B cell (primary cell): ENCODE measurements at regions not wholly inside any gene's neighbourhood (a gene's known extent, or its start where the extent isn't known, plus 50 kb on each side); places are given as distances from the start of the nearest gene placed in this dataset.

Experiments used
- ATAC-seq: fragments of 200-7000 bp; cut with Tn5 transposase; one replicate; pipeline ENCODE4 v1.10.0; 2021; ENCODE audit warnings: low read depth, mild to moderate bottlenecking, moderate number of reproducible peaks, moderate library complexity
- CTCF ChIA-PET: fragments of 350-600 bp; sonication (Branson Sonifier 250); formaldehyde crosslinking; loops from one replicate; lab custom pipeline; 2021; ENCODE audit warnings: antibody characterized with exemption, inconsistent platforms; lab: Charles Lee
- POLR2A ChIA-PET: fragments of 350-600 bp; sonication (Branson Sonifier 250); formaldehyde crosslinking; loops from one replicate; lab custom pipeline; 2021; ENCODE audit warnings: antibody characterized with exemption; lab: Charles Lee
- DNase-seq: peaks from one replicate; pipeline ENCODE4 v3.0.0; 2013
- H2AFZ ChIP-seq: 2 replicates; pipeline ENCODE4 v1.6.1; 2012; ENCODE audit warnings: mild to moderate bottlenecking, low read depth, low read length; ENCODE audit not compliant: insufficient read depth, poor library complexity, severe bottlenecking
- H3K27ac ChIP-seq, 2 donors: 1 replicate in 1 of 2; 2 replicates in 1 of 2; pipeline ENCODE4 v1.5.1; 2012 to 2013; ENCODE audit warnings: low read length in 2 of 2, mild to moderate bottlenecking in 2 of 2, moderate library complexity in 1 of 2
- H3K27me3 ChIP-seq, 4 experiments: fragments of 200-600 bp in 1 of 4; sonication (generic) in 1 of 4; replicated peaks in 1 of 4; 1 replicate in 2 of 4; 2 replicates in 2 of 4; pipeline versions ENCODE4 v1.6.1 to v1.7.0; 2013 to 2016; ENCODE audit warnings: low read length in 3 of 4, mild to moderate bottlenecking in 2 of 4, mixed read lengths in 1 of 4, moderate library complexity in 1 of 4; ENCODE audit not compliant: insufficient read depth in 4 of 4, control insufficient read depth in 3 of 4; ENCODE audit errors: control extremely low read depth in 1 of 4
- H3K36me3 ChIP-seq, 2 experiments: replicated peaks in 1 of 2; 1 replicate in 1 of 2; 2 replicates in 1 of 2; pipeline versions ENCODE4 v1.6.1 to v1.7.1; 2013; ENCODE audit warnings: low read length in 1 of 2; ENCODE audit not compliant: insufficient read depth in 2 of 2, control insufficient read depth in 1 of 2; ENCODE audit errors: control extremely low read depth in 1 of 2, extremely low read depth in 1 of 2
- H3K4me1 ChIP-seq, 2 donors: fragments of 200-600 bp in 1 of 2; sonication (generic) in 1 of 2; 1 replicate in 1 of 2; 2 replicates in 1 of 2; pipeline versions ENCODE4 v1.5.1 to v1.6.1; 2013 to 2017; ENCODE audit warnings: low read length in 2 of 2; ENCODE audit not compliant: control insufficient read depth in 2 of 2, insufficient read depth in 2 of 2
- H3K4me2 ChIP-seq: replicated peaks from 2 replicates; pipeline ENCODE3; 2012; ENCODE audit warnings: mild to moderate bottlenecking, low read depth, low read length; ENCODE audit not compliant: poor library complexity, severe bottlenecking
- H3K4me3 ChIP-seq, 5 experiments: fragments of 200-600 bp in 1 of 5; sonication (generic) in 1 of 5; 1 replicate in 3 of 5; 2 replicates in 2 of 5; pipeline versions ENCODE4 v1.5.1 to v1.7.0; 2011 to 2016; ENCODE audit warnings: low read length in 4 of 5, mild to moderate bottlenecking in 4 of 5, low read depth in 2 of 5, control low read depth in 1 of 5, moderate library complexity in 1 of 5; ENCODE audit not compliant: insufficient read depth in 1 of 5; ENCODE audit errors: control extremely low read depth in 1 of 5, extremely low read depth in 1 of 5
- H3K79me2 ChIP-seq: fragments of 200-600 bp; sonication (generic); one replicate; pipeline ENCODE4 v1.6.0; 2016; ENCODE audit warnings: low read length; ENCODE audit not compliant: control insufficient read depth, insufficient read depth
- H3K9ac ChIP-seq: fragments of 200-600 bp; sonication (generic); 2 replicates; pipeline ENCODE4 v1.6.1; 2017; ENCODE audit warnings: mild to moderate bottlenecking, low read length, moderate library complexity
- H3K9me3 ChIP-seq, 3 donors: one replicate each; pipeline versions ENCODE4 v1.6.1 to v1.7.1; 2013; ENCODE audit warnings: low read length in 2 of 3; ENCODE audit not compliant: control insufficient read depth in 2 of 3, insufficient read depth in 1 of 3; ENCODE audit errors: control extremely low read depth in 1 of 3
- H4K20me1 ChIP-seq: 2 replicates; pipeline ENCODE4 v1.6.0; 2012; ENCODE audit warnings: mild to moderate bottlenecking, low read length; ENCODE audit not compliant: insufficient read depth, control insufficient read depth, poor library complexity, severe bottlenecking
- H3K27ac Mint-ChIP-seq: one replicate; pipeline ENCODE4 v1.8.0; 2021; ENCODE audit warnings: mixed read lengths
- H3K27me3 Mint-ChIP-seq: one replicate; pipeline ENCODE4 v1.8.0; 2021; ENCODE audit warnings: mixed read lengths
- H3K4me1 Mint-ChIP-seq: one replicate; pipeline ENCODE4 v1.8.0; 2021; ENCODE audit warnings: mixed read lengths
- H3K4me3 Mint-ChIP-seq: one replicate; pipeline ENCODE4 v1.8.0; 2021; ENCODE audit warnings: mixed read lengths
- H3K9me3 Mint-ChIP-seq: one replicate; pipeline ENCODE4 v1.8.0; 2022; ENCODE audit warnings: mixed read lengths; ENCODE audit not compliant: insufficient read depth
- EZH2 ChIP-seq: IDR thresholded peaks from 2 replicates; pipeline ENCODE4 v1.6.1; 2012; ENCODE audit warnings: borderline replicate concordance, low read depth, mild to moderate bottlenecking, moderate library complexity, low read length; ENCODE audit not compliant: insufficient read depth, poor library complexity, severe bottlenecking
- WGBS: methylation state at CpG from one replicate; pipeline ENCODE4 v1.1.5; 2013; ENCODE audit warnings: missing lambda C conversion rate; ENCODE audit not compliant: insufficient coverage; 5-methylcytosine and 5-hydroxymethylcytosine counted together
- intact Hi-C: fragments of 100-400 bp; cut with micrococcal nuclease; formaldehyde crosslinking; loops from one replicate; pipeline ENCODE4 v1.10.0; 2022
- TF ChIP-seq, protein P1 (sequence below): fragments of 200-600 bp; IDR thresholded peaks from one replicate; pipeline ENCODE4 v1.8.0; 2022; ENCODE audit warnings: antibody characterized with exemption, mild to moderate bottlenecking

GRCh38 chr18:68459968-68460367, 254.9 kb downstream of the TMX3 start:
- CTCF ChIA-PET = no interaction called here

GRCh38 chr18:68456985-68457384, 257.9 kb downstream of the TMX3 start:
- TF ChIP-seq, protein P1, sequence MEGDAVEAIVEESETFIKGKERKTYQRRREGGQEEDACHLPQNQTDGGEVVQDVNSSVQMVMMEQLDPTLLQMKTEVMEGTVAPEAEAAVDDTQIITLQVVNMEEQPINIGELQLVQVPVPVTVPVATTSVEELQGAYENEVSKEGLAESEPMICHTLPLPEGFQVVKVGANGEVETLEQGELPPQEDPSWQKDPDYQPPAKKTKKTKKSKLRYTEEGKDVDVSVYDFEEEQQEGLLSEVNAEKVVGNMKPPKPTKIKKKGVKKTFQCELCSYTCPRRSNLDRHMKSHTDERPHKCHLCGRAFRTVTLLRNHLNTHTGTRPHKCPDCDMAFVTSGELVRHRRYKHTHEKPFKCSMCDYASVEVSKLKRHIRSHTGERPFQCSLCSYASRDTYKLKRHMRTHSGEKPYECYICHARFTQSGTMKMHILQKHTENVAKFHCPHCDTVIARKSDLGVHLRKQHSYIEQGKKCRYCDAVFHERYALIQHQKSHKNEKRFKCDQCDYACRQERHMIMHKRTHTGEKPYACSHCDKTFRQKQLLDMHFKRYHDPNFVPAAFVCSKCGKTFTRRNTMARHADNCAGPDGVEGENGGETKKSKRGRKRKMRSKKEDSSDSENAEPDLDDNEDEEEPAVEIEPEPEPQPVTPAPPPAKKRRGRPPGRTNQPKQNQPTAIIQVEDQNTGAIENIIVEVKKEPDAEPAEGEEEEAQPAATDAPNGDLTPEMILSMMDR = no peak
- TF ChIP-seq EZH2 = no peak
- WGBS = no CpG with 5 or more reads among the region's 4 CpGs
- intact Hi-C loops = no loop called here

More at GRCh38 chr18:68459968-68460367, 254.9 kb downstream of the TMX3 start:
- no peaks in the 10 kb centered on the region for H3K79me2 ChIP-seq
- H3K27ac ChIP-seq = no peak overlapping the region
- H4K20me1 ChIP-seq = no peaks in the 10 kb centered on the region
- POLR2A ChIA-PET = no interaction called here
- WGBS = 98% methylated on average over 6 of the region's 12 CpGs
- no peak overlapping the region for H2AFZ ChIP-seq
- H3K27me3 Mint-ChIP-seq = no peaks in the 10 kb centered on the region
- DNase-seq (no peak), ATAC-seq (no peak)
- H3K27ac Mint-ChIP-seq = no peak overlapping the region
- intact Hi-C loops = no loop called here
- H3K36me3 ChIP-seq = no peaks in the 10 kb centered on the region
- no peak overlapping the region for H3K4me2 ChIP-seq
- no peaks in the 10 kb centered on the region for H3K4me1 Mint-ChIP-seq
- no peak overlapping the region for H3K4me3 Mint-ChIP-seq
- peaks cover 0 to 4% (median 0%) of the 10 kb centered on the region in 3 donors for H3K9me3 ChIP-seq
- H3K4me3 ChIP-seq = no peak overlapping the region
- no peak overlapping the region for H3K9ac ChIP-seq
- no peaks in the 10 kb centered on the region for H3K4me1 ChIP-seq
- H3K27me3 ChIP-seq = no peaks in the 10 kb centered on the region
- no peaks in the 10 kb centered on the region for H3K9me3 Mint-ChIP-seq
- no peak for TF ChIP-seq EZH2
- TF ChIP-seq, protein P1 = no peak

More at GRCh38 chr18:68456985-68457384, 257.9 kb downstream of the TMX3 start:
- CTCF ChIA-PET = no interaction called here
- Mint-ChIP-seq H3K4me3 (no peak overlapping the region), H3K4me1 (no peaks in the 10 kb centered on the region), H3K9me3 (no peaks in the 10 kb centered on the region), H3K27me3 (no peaks in the 10 kb centered on the region), H3K27ac (no peak overlapping the region)
- DNase-seq (no peak), ATAC-seq (no peak)
- H3K4me3 ChIP-seq = no peak overlapping the region
- H3K36me3 ChIP-seq = no peaks in the 10 kb centered on the region
- H3K9me3 ChIP-seq = peaks cover 0 to 4% (median 0%) of the 10 kb centered on the region in 3 donors
- POLR2A ChIA-PET = no interaction called here
- H4K20me1 ChIP-seq = no peaks in the 10 kb centered on the region
- no peak overlapping the region for H2AFZ ChIP-seq
- no peaks in the 10 kb centered on the region for H3K79me2 ChIP-seq
- H3K27me3 ChIP-seq = no peaks in the 10 kb centered on the region
- no peak overlapping the region for H3K4me2 ChIP-seq
- H3K9ac ChIP-seq = no peak overlapping the region
- no peaks in the 10 kb centered on the region for H3K4me1 ChIP-seq
- no peak overlapping the region for H3K27ac ChIP-seq
